H9 (cell line): ENCODE measurements at regions not wholly inside any gene's neighbourhood (a gene's known extent, or its start where the extent isn't known, plus 50 kb on each side); places are given as distances from the start of the nearest gene placed in this dataset.

Experiments used
- DNase-seq: peaks from one replicate; pipeline ENCODE4 v3.0.0-alpha.2; 2017
- H2AFZ ChIP-seq: one replicate; pipeline ENCODE4 v1.6.1; 2013; ENCODE audit warnings: mild to moderate bottlenecking, low read length, control low read depth, moderate library complexity
- H2AK5ac ChIP-seq: 2 replicates; pipeline ENCODE4 v1.6.1; 2013; ENCODE audit warnings: low read length, control low read depth, mixed read lengths; ENCODE audit not compliant: insufficient read length
- H2BK120ac ChIP-seq: one replicate; pipeline ENCODE4 v1.6.1; 2013; ENCODE audit warnings: low read depth, mild to moderate bottlenecking, low read length, control low read depth, inconsistent platforms; ENCODE audit not compliant: poor library complexity, severe bottlenecking
- H2BK12ac ChIP-seq: 2 replicates; pipeline ENCODE4 v1.6.1; 2013; ENCODE audit warnings: low read length, control low read depth, mixed read lengths, low read depth; ENCODE audit not compliant: insufficient read length
- H2BK15ac ChIP-seq: 2 replicates; pipeline ENCODE4 v1.6.1; 2013; ENCODE audit warnings: low read depth, low read length, control low read depth
- H2BK20ac ChIP-seq: one replicate; pipeline ENCODE4 v1.6.1; 2013; ENCODE audit warnings: low read depth, mild to moderate bottlenecking, low read length, control low read depth, inconsistent platforms; ENCODE audit not compliant: poor library complexity, severe bottlenecking
- H2BK5ac ChIP-seq: 2 replicates; pipeline ENCODE4 v1.6.1; 2013; ENCODE audit warnings: low read length, control low read depth, mixed read lengths; ENCODE audit not compliant: insufficient read length
- H3K14ac ChIP-seq: 2 replicates; pipeline ENCODE4 v1.6.1; 2013; ENCODE audit warnings: low read length, control low read depth; ENCODE audit not compliant: insufficient read depth
- H3K18ac ChIP-seq: 2 replicates; pipeline ENCODE4 v1.6.1; 2013; ENCODE audit warnings: low read depth, mild to moderate bottlenecking, mixed read lengths, low read length, control low read depth; ENCODE audit not compliant: insufficient read length
- H3K23ac ChIP-seq: 2 replicates; pipeline ENCODE4 v1.6.1; 2013; ENCODE audit warnings: low read length, control low read depth, mixed read lengths, low read depth; ENCODE audit not compliant: insufficient read length
- H3K23me2 ChIP-seq: 2 replicates; pipeline ENCODE4 v1.6.1; 2013; ENCODE audit warnings: low read depth, mild to moderate bottlenecking, mixed read lengths, low read length, control low read depth; ENCODE audit not compliant: insufficient read length, poor library complexity, severe bottlenecking
- H3K27ac ChIP-seq: 2 replicates; pipeline ENCODE4 v1.5.1; 2013; ENCODE audit warnings: low read length, control low read depth, mixed read lengths, low read depth; ENCODE audit not compliant: insufficient read length
- H3K27me3 ChIP-seq: 2 replicates; pipeline ENCODE4 v1.6.1; 2013; ENCODE audit warnings: low read length, control low read depth, inconsistent platforms; ENCODE audit not compliant: insufficient read depth
- H3K4ac ChIP-seq: 2 replicates; pipeline ENCODE4 v1.6.1; 2013; ENCODE audit warnings: low read depth, mild to moderate bottlenecking, control low read depth, inconsistent platforms, low read length, moderate library complexity
- H3K4me1 ChIP-seq: 2 replicates; pipeline ENCODE4 v1.6.1; 2013; ENCODE audit warnings: low read length, control low read depth, inconsistent platforms; ENCODE audit not compliant: insufficient read depth
- H3K4me2 ChIP-seq: 2 replicates; pipeline ENCODE4 v1.6.1; 2013; ENCODE audit warnings: low read length, control low read depth, mixed read lengths; ENCODE audit not compliant: insufficient read length, insufficient read depth
- H3K56ac ChIP-seq: 2 replicates; pipeline ENCODE4 v1.6.1; 2013; ENCODE audit warnings: low read depth, mild to moderate bottlenecking, mixed read lengths, low read length, control low read depth; ENCODE audit not compliant: insufficient read length
- H3K79me1 ChIP-seq: 2 replicates; pipeline ENCODE4 v1.6.1; 2013; ENCODE audit warnings: low read depth, mild to moderate bottlenecking, moderate library complexity, low read length, control low read depth, inconsistent platforms; ENCODE audit not compliant: insufficient read depth, poor library complexity, severe bottlenecking
- H3K79me2 ChIP-seq: 2 replicates; pipeline ENCODE4 v1.6.1; 2013; ENCODE audit warnings: low read length, control low read depth, inconsistent platforms; ENCODE audit not compliant: insufficient read depth
- H3K9ac ChIP-seq: 2 replicates; pipeline ENCODE4 v1.6.1; 2013; ENCODE audit warnings: low read length, control low read depth, mixed read lengths; ENCODE audit not compliant: insufficient read length; ENCODE audit errors: extremely low read depth
- H3K9me3 ChIP-seq: one replicate; pipeline ENCODE4 v1.6.1; 2013; ENCODE audit warnings: low read depth, low read length, inconsistent platforms; ENCODE audit not compliant: control insufficient read depth
- H3T11ph ChIP-seq: one replicate; pipeline ENCODE4 v1.6.1; 2013; ENCODE audit warnings: mild to moderate bottlenecking, low read length, control low read depth, inconsistent platforms
- H4K20me1 ChIP-seq: one replicate; pipeline ENCODE4 v1.6.1; 2013; ENCODE audit not compliant: control insufficient read depth, insufficient read length, insufficient read depth
- H4K5ac ChIP-seq: 2 replicates; pipeline ENCODE4 v1.6.1; 2013; ENCODE audit warnings: low read depth, mild to moderate bottlenecking, mixed read lengths, low read length, control low read depth; ENCODE audit not compliant: insufficient read length
- H4K8ac ChIP-seq: replicated peaks from 2 replicates; pipeline ENCODE4 v1.6.1; 2013; ENCODE audit warnings: low read length, control low read depth, mixed read lengths, low read depth; ENCODE audit not compliant: insufficient read length
- H4K91ac ChIP-seq: 2 replicates; pipeline ENCODE4 v1.6.1; 2013; ENCODE audit warnings: low read depth, mild to moderate bottlenecking, moderate library complexity, mixed read lengths, low read length, control low read depth; ENCODE audit not compliant: insufficient read length
- H3K27ac Mint-ChIP-seq, 3 experiments: 2 replicates in 2 of 3; 3 replicates in 1 of 3; pipeline ENCODE4 v1.8.0; 2020 to 2021; ENCODE audit warnings: mixed read lengths in 3 of 3, mild to moderate bottlenecking in 1 of 3, moderate library complexity in 1 of 3
- H3K27me3 Mint-ChIP-seq: 2 replicates; pipeline ENCODE4 v1.8.0; 2021; ENCODE audit warnings: low read depth, mild to moderate bottlenecking, moderate library complexity, mixed read lengths
- H3K36me3 Mint-ChIP-seq, 3 experiments: 2 replicates in 2 of 3; 3 replicates in 1 of 3; pipeline ENCODE4 v1.8.0; 2020 to 2021; ENCODE audit warnings: low read depth in 3 of 3, mixed read lengths in 3 of 3; ENCODE audit not compliant: insufficient read depth in 1 of 3
- H3K4me1 Mint-ChIP-seq, 2 experiments: 2 replicates each; pipeline ENCODE4 v1.8.0; 2020; ENCODE audit warnings: mixed read lengths in 2 of 2
- H3K4me3 Mint-ChIP-seq, 2 experiments: 2 replicates in 1 of 2; 3 replicates in 1 of 2; pipeline ENCODE4 v1.8.0; 2020 to 2021; ENCODE audit warnings: mild to moderate bottlenecking in 2 of 2, mixed read lengths in 2 of 2, moderate library complexity in 1 of 2
- H3K9me3 Mint-ChIP-seq, 2 experiments: 2 replicates in 1 of 2; 3 replicates in 1 of 2; pipeline ENCODE4 v1.8.0; 2020; ENCODE audit warnings: mild to moderate bottlenecking in 2 of 2, mixed read lengths in 2 of 2, moderate library complexity in 1 of 2
- CTCF ChIP-seq: fragments of 200-600 bp; sonication (generic); conservative IDR thresholded peaks from 3 replicates; pipeline ENCODE4 v1.8.0; 2021; ENCODE audit warnings: antibody characterized with exemption, mild to moderate bottlenecking
- WGBS: extraction: QIAGEN DNeasy Blood & Tissue Kit; methylation state at CpG from one replicate; pipeline ENCODE4 v1.1.7; 2013; ENCODE audit warnings: missing lambda C conversion rate, low lambda C conversion rate, mixed read lengths; ENCODE audit not compliant: insufficient read length; ENCODE audit errors: extremely low coverage; 5-methylcytosine and 5-hydroxymethylcytosine counted together

GRCh38 chr9:4393806-4394523 lies 94.1 kb upstream of the GLIS3 start:
- no peak overlapping the region for H2BK20ac ChIP-seq
- H4K20me1 ChIP-seq = no peaks in the 10 kb centered on the region
- H3K4me2 ChIP-seq = no peak overlapping the region
- no peak overlapping the region for H4K8ac ChIP-seq
- no peak overlapping the region for H2BK15ac ChIP-seq
- WGBS = no CpG with 5 or more reads among the region's 4 CpGs
- no peaks in the 10 kb centered on the region; a peak in 1 of 5 replicates for H3K9me3 Mint-ChIP-seq
- peaks cover 10 to 13% of the 10 kb centered on the region in 2 experiments for H3K4me1 Mint-ChIP-seq
- H3K56ac ChIP-seq = no peak overlapping the region
- no peaks in the 10 kb centered on the region for H3K9me3 ChIP-seq
- H2BK5ac ChIP-seq = no peak overlapping the region
- no peak overlapping the region for H4K91ac ChIP-seq
- H2AFZ ChIP-seq = no peak overlapping the region
- no peaks in the 10 kb centered on the region for H3K79me2 ChIP-seq
- no peak overlapping the region for H2BK120ac ChIP-seq
- H3T11ph ChIP-seq = no peak overlapping the region
- H3K14ac ChIP-seq = no peak overlapping the region
- no peaks in the 10 kb centered on the region for H3K27me3 ChIP-seq
- no peak overlapping the region for H3K4me3 Mint-ChIP-seq
- no peak overlapping the region for H4K5ac ChIP-seq
- H2AK5ac ChIP-seq = no peak overlapping the region
- no peak for TF ChIP-seq CTCF
- H3K23ac ChIP-seq = no peak overlapping the region
- no peaks in the 10 kb centered on the region for H3K27me3 Mint-ChIP-seq
- H3K18ac ChIP-seq = no peak overlapping the region
- H2BK12ac ChIP-seq = no peak overlapping the region
- H3K79me1 ChIP-seq = no peaks in the 10 kb centered on the region
- H3K4me1 ChIP-seq = no peaks in the 10 kb centered on the region; the same call in 1 of the 2 replicates
- no peak for DNase-seq
- no peak overlapping the region for H3K9ac ChIP-seq
- H3K36me3 Mint-ChIP-seq = no peaks in the 10 kb centered on the region
- no peak overlapping the region for H3K4ac ChIP-seq
- H3K27ac ChIP-seq = no peak overlapping the region
- no peak overlapping the region for H3K27ac Mint-ChIP-seq
- no peaks in the 10 kb centered on the region for H3K23me2 ChIP-seq
